Testis (tissue), 2 donors: ENCODE measurements at regions not wholly inside any gene's neighbourhood (a gene's known extent, or its start where the extent isn't known, plus 50 kb on each side); places are given as distances from the start of the nearest gene placed in this dataset.

ENCODE experiments used
- DNase-seq: peaks from one replicate; pipeline ENCODE4 v3.0.0-alpha.2; 2019
- H3K27ac ChIP-seq, 2 donors: fragments of 200-600 bp; sonication (generic); one replicate each; pipeline ENCODE4 v1.5.1; 2019
- H3K27me3 ChIP-seq: fragments of 200-600 bp; sonication (generic); one replicate; pipeline ENCODE4 v1.5.1; 2019
- H3K36me3 ChIP-seq: fragments of 200-600 bp; sonication (generic); one replicate; pipeline ENCODE4 v1.5.1; 2017; ENCODE audit warnings: low read depth; ENCODE audit errors: missing control alignments
- H3K4me1 ChIP-seq: fragments of 200-600 bp; sonication (generic); one replicate; pipeline ENCODE4 v1.5.1; 2019
- H3K4me3 ChIP-seq, 2 donors: fragments of 200-600 bp; sonication (generic); one replicate each; pipeline ENCODE4 v1.5.1; 2017 to 2019
- H3K9me3 ChIP-seq: fragments of 200-600 bp; sonication (generic); one replicate; pipeline ENCODE4 v1.5.1; 2017
- POLR2A ChIP-seq: fragments of 450-650 bp; IDR thresholded peaks from one replicate; pipeline ENCODE4 v1.6.1; 2017; ENCODE audit warnings: antibody characterized with exemption, mild to moderate bottlenecking, moderate library complexity
- WGBS, 2 donors: methylation state at CpG; one replicate each; pipeline ENCODE4 v1.1.5; 2018; 5-methylcytosine and 5-hydroxymethylcytosine counted together
- intact Hi-C: fragments of 100-400 bp; cut with DNase I; formaldehyde crosslinking; loops from one replicate; pipeline ENCODE4 v1.15.1; 2023; ENCODE audit warnings: low total_unique reads
- TF ChIP-seq, protein P1 (sequence below), 3 experiments: fragments of 450-650 bp in 2 of 3; fragments of 200-600 bp in 1 of 3; sonication (generic) in 1 of 3; IDR thresholded peaks; one replicate each; pipeline ENCODE4 v1.5.1; 2016 to 2019; ENCODE audit warnings: antibody characterized with exemption in 3 of 3, mild to moderate bottlenecking in 2 of 3, moderate library complexity in 1 of 3

DNA sequence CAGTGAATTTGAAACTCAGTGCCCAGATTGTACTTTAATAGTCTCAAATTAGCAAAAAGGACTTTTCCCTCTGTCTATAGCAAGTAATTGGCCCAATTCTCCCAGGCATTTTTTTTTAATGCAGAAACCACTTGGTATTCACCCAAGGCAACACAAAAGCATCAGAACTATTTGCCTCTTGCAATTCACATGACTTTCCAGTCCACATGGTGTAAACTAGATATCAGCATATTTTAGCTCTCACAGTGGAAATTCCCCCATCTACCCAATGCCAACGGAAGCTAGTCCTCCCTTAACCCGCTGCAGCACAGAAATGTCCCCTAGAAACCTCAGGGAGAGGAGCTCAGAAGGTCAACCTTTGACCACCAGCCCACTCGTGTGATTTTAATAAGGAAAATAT is 103.4 kb upstream of the CDYL start:
- H3K4me1 ChIP-seq: no peaks in the 10 kb centered on the region
- no peak overlapping the region for H3K27ac ChIP-seq
- TF ChIP-seq POLR2A: no peak
- TF ChIP-seq, protein P1, sequence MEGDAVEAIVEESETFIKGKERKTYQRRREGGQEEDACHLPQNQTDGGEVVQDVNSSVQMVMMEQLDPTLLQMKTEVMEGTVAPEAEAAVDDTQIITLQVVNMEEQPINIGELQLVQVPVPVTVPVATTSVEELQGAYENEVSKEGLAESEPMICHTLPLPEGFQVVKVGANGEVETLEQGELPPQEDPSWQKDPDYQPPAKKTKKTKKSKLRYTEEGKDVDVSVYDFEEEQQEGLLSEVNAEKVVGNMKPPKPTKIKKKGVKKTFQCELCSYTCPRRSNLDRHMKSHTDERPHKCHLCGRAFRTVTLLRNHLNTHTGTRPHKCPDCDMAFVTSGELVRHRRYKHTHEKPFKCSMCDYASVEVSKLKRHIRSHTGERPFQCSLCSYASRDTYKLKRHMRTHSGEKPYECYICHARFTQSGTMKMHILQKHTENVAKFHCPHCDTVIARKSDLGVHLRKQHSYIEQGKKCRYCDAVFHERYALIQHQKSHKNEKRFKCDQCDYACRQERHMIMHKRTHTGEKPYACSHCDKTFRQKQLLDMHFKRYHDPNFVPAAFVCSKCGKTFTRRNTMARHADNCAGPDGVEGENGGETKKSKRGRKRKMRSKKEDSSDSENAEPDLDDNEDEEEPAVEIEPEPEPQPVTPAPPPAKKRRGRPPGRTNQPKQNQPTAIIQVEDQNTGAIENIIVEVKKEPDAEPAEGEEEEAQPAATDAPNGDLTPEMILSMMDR (IDR thresholded peaks at IDR 0.05): no peak
- intact Hi-C loops: no loop called here
- H3K36me3 ChIP-seq: no peaks in the 10 kb centered on the region
- H3K9me3 ChIP-seq: no peaks in the 10 kb centered on the region
- no peak overlapping the region for H3K4me3 ChIP-seq
- DNase-seq: no peak
- no peaks in the 10 kb centered on the region for H3K27me3 ChIP-seq
- WGBS, 2 donors: 63 to 71% methylated on average over 3 of the region's 3 CpGs

DNA sequence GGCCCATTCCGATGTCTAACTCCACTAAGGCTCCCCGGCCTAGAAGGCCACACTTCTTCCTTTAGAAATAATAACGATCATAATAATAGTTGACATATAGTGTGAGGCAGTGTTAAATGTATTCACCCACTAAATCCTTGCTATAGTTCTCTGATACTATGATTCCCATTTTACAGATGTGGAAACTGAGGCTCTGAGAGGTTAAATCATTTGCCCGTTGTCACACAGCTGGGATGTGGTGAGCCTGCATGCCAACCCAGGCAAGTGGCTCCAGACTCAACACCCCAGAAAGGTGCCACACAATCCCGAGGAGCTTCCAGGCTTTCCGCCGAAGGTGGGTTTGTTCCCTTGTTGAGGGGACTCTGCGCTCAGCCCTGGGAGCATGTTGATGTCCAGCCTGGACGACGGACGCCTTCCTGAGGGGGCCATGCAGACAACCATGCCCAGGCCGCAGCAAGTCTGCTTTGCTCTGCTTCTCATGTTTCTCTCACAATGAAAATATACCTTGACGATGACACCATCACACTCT is 104.6 kb upstream of the CDYL start:
- no peaks in the 10 kb centered on the region for H3K27me3 ChIP-seq
- H3K4me3 ChIP-seq: no peak overlapping the region
- intact Hi-C loops: no loop called here
- no peaks in the 10 kb centered on the region for H3K36me3 ChIP-seq
- H3K27ac ChIP-seq: no peak overlapping the region
- TF ChIP-seq POLR2A: no peak
- TF ChIP-seq, protein P1 (IDR thresholded peaks at IDR 0.05): no peak
- H3K9me3 ChIP-seq: no peaks in the 10 kb centered on the region
- H3K4me1 ChIP-seq: no peaks in the 10 kb centered on the region
- DNase-seq: no peak
- 87 to 94% methylated on average over 10 to 12 of the region's 13 CpGs for WGBS, 2 donors

DNA sequence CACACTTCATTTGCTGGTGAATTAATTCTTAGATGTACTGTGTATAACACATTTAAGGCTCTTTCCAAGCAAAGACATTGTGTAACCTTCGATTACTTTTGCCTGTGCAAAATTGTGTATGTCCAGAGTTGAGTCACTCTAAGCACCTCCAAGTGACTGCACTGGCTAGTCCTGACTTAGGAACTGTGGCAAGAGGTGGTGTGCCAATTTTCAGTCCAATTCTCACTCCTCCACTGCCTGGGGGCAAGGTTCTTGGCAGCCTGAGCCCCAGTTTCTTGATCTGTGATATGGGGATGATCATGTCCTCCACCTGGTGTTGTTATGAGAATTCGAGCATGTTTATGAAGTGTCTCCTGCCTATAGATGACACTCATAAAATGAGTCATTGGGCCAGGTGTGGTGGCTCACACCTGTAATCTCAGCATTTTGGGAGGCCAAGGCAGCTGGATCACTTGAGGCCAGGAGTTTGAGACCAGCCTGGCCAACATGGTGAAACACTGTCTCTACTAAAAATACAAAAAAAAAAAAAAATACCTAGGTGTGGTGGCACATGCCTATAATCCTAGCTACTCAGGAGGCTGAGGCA is 105.3 kb upstream of the CDYL start:
- TF ChIP-seq, protein P1 (IDR thresholded peaks at IDR 0.05): no peak
- TF ChIP-seq POLR2A: no peak
- H3K9me3 ChIP-seq: no peaks in the 10 kb centered on the region
- no peak overlapping the region for H3K27ac ChIP-seq
- H3K4me3 ChIP-seq: no peak overlapping the region
- no peak for DNase-seq
- WGBS, 2 donors: 94 to 96% methylated on average over 2 of the region's 2 CpGs
- intact Hi-C loops: no loop called here
- H3K27me3 ChIP-seq: no peaks in the 10 kb centered on the region
- no peaks in the 10 kb centered on the region for H3K4me1 ChIP-seq
- no peaks in the 10 kb centered on the region for H3K36me3 ChIP-seq

DNA sequence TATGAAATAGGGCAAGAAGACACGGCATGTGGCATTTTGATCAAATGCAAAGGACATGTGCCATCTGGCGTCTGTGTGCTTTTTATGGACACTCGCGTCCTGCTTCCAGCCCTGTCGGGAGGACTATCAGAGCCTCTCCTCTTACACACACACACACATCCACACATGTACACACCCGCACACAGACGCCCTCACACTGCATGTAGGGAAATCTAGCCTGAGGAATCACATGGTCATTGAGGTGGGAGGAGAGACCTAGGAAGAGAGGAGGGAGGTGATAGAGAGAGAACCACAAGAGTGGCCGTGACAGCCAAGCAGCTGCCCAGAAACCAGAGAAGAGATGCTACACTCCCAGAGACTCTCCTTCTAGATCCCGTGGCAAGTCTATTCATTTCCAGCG is 105.9 kb upstream of the CDYL start:
- intact Hi-C loops: no loop called here
- TF ChIP-seq, protein P1 (IDR thresholded peaks at IDR 0.05): no peak
- no peak for TF ChIP-seq POLR2A
- DNase-seq: no peak
- Histone ChIP-seq H3K4me3 (no peak overlapping the region), H3K27me3 (no peaks in the 10 kb centered on the region), H3K9me3 (no peaks in the 10 kb centered on the region), H3K36me3 (no peaks in the 10 kb centered on the region), H3K27ac (no peak overlapping the region), H3K4me1 (no peaks in the 10 kb centered on the region)
- 78 to 85% methylated on average over 10 of the region's 10 CpGs for WGBS, 2 donors
